HG03095 (cell line): ENCODE measurements at regions not wholly inside any gene's neighbourhood (a gene's known extent, or its start where the extent isn't known, plus 50 kb on each side); places are given as distances from the start of the nearest gene placed in this dataset.

ENCODE experiments used
- ATAC-seq: cut with Tn5 transposase; IDR thresholded peaks from one replicate; pipeline ENCODE4 v1.9.1; 2021; ENCODE audit warnings: moderate library complexity; ENCODE audit not compliant: unreplicated experiment

DNA sequence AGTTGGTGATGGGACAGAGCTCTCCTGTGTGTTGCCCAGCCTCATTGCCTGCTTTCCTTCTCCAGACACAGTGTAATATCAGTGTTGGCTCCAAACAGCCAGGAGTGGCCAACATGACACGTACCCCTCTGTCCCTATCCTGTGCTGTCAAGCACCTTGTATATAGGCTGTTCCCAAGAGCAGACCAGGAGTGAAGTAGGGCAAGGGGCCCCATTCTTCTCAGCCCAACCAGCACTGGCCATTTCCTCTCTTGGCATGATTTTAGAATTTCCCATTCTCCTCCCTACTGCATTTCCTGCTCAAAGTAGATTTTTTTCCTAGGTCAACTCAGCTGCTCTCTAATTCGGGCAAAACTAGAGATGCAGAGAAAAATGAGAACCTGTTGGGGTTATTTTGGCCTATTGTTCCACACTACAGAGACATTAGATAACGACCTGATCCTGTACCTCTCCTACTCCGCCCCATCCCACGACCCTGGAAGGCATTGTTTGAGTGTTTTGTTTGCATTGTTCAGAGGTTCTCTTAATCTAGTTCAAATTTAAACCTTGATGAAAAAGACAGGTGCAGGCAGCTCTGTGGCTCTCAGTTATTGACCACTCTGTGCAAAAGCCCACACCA lies 95.6 kb downstream of the RASSF10 start:
- ATAC-seq: no peak

DNA sequence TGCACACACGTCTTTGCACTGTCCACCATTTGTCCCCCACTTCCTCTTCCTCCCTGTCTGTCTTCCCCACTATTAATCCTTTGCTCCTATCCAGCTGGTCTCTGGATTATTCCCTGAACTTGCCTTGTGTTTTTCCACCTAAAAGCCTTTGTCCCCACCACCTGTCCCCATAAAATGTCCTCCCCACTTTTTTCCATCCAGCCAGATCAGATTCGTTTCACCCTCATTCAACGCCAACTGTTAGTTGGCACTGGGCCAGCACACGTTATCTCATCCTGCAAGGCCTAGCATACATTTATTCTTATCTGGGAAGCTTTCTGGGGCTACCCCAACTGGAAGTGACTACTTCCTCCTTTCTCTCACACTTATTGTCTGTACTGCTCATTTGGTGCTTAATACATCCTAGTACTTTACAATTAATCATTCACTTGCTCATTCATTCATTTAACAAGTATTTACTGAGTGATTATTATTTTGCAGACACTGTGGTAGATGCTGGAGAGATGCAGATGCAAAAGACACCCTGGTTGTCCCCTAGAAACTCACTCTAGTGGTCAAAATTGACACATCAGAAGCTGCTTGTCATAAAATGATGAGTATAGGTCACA lies 96.2 kb downstream of the RASSF10 start:
- peak; percentile 55 for ATAC-seq

DNA sequence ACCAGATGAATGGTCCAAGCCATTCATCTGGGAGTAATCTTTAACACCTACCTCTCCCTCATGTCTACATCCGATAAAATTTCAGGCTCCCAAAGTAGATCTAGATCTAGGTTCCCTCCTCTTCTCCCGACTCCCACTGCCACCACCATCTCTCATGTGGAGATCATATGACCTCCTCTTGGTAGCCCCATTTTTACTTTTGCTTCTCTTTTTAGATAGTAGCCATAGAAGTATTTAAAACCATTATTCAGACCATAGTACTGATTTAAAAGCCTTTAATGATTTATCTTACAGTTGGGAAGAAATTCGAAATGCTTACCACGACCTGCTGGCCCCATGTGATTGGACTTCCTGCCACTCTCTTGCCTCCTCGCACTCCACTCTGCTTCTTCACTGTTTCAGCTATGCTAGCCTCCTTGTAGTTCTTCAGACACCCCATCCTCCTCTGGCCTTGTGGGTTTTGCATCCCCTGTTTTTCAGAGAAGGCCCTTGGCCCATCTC lies 98.5 kb downstream of the RASSF10 start:
- no peak for ATAC-seq

DNA sequence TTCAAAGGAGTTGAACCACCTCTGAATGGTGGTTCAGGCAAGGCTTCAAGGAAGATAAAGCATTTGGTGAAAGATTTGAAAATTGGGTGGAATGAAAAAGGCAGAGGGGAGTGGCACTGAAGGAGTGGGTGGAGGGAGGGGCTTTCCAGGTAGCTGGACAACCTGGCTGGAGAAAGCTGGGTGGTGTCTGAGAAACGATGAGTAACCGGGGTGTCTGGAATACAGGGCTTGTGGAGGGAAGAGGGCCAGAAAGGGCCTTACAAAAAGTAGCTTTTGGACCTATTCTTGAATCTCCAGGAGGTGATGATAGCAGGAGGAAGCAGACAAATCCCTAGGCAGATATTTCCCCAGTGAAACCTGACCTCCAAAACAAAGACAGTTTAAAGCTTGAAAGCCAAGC lies 99.3 kb downstream of the RASSF10 start:
- ATAC-seq: no peak

DNA sequence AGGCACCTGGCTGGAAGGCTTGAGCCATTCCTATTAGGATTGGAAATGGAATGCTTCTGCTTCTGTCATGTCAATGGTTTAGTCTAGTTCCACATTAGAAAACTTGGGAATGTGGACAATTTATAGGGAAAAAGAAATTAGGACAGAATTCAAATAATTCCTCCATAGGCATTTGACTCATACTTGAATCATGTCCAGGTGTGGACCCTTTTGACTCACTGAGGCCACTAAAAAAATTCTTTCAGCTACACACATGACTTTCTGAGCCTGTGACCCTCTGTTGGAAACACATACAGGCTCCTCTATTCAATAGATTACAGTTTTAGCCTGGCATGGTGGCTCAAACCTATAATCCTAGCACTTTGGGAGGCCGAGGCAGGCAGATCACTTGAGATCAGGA lies 100.5 kb downstream of the RASSF10 start:
- ATAC-seq: no peak

DNA sequence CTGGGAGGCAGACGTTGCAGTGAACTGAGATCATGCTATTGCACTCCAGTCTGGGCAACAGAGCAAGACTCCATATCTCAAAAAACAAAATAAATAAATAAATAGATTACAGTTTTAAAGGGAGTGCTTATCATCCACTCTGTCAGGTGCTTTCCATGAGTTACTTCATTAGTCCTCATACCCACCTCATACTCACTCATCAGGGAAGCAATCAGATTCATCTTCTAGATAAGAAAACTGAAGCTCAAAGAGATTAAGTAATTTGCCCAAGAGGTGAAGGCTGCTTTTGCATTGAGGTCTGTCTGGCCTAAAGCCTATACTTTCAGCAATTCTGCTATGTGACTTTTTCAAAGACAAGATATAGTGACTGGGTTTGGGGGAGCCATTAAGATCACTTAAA lies 101.0 kb downstream of the RASSF10 start:
- no peak for ATAC-seq

DNA sequence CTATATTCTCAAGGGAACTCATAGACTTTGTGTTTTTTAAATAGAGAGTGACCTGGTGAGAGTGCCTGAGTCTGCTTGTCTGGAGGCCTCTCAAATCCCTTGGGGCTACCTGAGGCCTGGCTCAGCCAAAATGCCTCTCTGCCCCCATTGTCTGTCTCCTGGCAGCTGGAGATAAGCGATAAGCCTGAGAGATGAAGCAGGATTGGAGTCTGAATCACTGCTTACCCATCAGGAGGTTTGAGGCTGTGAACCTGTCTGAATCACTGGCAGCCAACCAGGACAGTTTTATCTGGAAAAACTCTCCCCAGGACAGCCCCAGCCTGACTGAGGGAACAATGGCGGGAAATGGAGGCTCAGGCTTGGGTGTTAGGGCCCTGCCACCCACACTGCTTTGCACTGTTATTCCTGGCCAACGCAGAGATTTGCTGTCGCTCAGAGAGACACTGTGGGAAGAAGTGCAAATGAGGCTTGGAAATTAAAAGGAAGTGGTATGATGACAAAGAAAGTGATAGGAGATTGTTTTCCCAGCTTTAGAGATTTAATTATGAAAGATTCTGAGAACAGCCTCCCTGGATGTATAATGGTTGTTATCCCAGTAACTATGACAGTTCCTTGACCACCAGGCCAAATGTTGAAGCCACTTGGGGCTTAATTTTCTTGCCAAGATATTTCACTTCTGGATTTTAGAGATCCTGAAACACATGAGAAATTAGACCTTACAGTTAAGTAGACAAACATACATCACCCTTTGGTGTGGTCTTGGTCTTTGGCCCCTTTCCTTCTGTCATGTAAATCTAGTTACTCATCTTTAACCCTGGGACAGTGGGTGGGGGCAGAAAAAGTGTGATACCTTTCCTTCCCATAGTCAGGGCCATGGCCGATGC lies 102.1 kb downstream of the RASSF10 start:
- no peak for ATAC-seq

DNA sequence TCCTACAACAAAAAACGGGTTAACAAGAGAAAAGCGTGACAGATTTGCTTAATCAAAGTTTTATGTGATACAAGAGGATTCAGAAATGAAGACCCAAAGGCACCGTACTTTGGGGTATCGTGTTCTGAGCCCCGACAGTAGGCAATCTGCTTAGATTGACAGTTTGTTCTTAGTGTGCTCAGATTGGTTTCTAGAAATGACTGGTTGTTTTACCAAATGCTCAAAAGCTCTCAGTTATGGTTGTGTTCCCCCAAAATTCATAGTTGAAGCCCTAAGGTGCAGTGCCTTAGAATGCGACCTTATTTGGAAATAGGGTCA lies 102.7 kb downstream of the RASSF10 start:
- no peak for ATAC-seq

DNA sequence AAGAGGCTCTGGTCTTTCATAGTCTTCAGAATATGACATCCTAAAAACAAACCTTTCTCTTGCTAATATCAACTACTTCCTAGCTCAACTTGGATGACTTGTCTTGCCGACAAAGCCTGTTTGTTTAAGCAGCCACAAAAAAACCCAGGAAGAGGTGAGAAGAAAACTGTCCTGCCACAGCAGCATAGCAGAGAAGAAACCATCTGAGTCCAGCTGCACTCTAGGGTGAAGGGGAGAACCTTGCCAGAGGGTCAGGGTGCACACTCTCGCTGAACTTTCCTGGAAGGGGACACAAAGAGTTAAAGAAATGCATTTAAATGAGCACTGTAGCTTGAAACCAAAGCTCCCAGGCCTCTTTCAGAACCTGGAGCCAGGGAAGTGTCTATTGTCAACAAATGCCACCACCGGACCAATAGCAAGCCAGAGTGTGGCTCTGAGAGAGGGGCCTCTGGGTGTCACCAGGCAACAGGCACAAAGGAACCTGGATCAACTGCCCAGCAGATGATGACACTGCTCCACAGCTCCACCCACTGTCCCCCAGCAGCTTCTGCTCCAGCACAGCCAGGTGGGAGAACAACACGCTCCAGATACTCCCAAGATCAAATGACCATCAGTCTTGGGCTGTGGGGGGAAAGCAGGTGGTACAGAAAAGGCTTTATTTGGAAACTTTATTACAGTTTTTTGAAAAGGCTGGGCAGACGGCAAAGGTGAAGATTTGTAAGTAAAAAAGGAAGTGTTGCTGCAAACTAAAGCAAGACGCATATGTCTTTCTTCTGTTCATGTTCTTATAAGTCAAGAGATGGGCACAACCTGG lies 105.7 kb downstream of the RASSF10 start:
- no peak for ATAC-seq

DNA sequence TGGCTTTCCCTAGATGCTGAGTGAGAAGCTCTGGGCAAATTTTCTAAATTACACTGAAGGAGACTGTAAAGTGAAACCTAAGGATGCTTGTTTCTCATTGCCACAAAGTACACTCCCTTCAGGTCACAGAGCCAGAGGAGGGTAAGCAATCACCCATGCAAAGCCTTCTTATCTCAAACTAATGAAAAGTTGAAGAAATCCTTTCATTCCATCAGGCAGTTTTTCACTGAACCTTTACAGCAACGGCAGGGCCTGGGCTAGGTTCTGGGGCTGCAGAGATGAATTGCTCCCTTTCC lies 106.2 kb downstream of the RASSF10 start:
- no peak for ATAC-seq

DNA sequence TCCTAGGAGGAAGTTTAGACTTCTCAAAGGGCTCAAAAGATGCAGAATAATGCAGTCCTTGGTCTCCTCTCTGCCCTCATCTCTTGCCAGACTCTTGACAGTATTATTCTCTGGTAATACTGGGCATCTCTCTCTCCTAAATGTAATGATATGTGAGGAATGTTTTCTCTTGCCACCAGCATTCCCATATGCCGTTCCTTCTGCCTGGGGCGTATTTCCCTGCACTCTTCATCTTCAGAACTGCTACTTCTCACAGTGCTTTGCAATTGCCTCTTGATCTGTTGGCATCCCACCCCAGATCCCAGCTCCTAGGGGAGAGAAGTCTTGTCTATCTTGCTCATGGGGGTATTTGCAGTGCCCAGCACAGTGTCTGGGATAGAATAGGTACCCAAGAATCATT lies 107.4 kb downstream of the RASSF10 start:
- ATAC-seq: no peak

DNA sequence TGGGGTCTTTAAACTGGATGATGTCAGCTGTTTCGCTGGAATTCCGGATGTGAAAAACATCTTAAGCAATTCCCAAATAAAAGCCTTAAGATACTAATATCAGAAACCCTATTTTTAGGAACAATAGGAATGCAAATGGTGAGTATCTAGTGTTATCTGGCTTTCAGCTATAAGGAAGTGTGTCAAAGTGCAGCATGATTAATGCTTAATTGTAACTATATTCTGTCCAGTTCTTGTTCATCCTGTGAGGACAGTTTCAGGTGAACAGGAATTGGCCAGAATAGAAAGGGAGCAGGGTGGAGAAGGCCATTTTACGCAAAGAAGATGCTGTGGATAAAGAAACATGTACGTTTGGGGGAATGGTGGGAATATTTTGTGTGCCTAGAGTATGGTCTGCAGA lies 108.2 kb downstream of the RASSF10 start:
- ATAC-seq: no peak

DNA sequence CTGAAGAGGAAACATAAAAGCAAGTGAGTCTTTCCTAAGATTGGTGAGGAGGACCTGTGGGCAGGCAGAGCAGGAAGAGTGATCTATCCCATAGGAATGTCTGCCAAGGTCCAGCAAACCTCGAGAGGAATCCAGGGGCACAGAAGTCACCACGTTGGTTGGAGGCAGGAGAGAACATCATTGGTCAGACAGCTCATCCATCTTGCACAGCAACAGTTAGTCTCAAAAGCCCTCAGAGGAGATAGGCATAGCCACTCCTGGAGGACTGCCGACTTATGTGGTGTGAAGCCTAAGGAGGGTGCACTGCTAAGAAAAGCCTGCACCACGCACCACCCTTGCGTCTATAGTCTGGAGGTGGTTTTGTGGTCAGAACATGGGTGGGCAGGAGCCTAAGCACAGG lies 109.1 kb downstream of the RASSF10 start:
- no peak for ATAC-seq

DNA sequence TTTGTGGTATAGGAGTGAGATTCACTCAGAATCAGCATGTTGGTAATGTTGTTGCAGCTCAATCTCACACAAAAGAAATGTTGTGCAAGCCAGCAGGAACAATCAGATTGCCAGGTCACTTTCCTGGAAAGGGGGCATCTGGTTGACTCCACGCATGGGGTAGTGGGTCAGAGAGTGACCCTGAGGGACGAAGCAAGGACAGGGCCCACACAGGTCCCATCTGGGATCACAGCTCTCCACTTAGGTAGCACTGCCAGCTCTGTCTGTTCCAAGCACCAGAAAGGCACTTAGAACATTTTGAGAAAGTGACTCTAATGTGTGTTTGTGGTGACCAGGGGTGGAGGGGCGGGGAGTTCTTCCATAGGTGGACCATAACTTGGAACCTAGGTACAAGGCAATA lies 109.5 kb downstream of the RASSF10 start:
- no peak for ATAC-seq

DNA sequence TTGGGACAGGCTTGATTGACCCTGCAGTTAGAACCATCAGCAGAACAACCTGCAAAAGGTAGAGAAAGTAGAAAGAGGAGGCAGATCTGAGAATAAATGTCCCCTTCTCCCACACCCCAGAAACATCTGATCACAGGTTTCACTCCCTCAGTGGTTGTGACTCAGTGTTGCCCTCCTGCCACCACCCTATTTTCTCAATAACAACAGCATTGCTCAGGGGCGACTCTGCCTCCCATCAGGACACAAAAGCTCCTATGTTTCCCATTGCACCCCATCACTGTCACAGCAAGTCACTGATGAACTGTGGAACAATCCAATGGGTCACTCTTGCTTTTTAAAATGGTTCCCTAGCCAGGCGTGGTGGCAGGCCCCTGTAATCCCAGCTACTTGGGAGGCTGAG lies 110.2 kb downstream of the RASSF10 start:
- ATAC-seq: no peak

DNA sequence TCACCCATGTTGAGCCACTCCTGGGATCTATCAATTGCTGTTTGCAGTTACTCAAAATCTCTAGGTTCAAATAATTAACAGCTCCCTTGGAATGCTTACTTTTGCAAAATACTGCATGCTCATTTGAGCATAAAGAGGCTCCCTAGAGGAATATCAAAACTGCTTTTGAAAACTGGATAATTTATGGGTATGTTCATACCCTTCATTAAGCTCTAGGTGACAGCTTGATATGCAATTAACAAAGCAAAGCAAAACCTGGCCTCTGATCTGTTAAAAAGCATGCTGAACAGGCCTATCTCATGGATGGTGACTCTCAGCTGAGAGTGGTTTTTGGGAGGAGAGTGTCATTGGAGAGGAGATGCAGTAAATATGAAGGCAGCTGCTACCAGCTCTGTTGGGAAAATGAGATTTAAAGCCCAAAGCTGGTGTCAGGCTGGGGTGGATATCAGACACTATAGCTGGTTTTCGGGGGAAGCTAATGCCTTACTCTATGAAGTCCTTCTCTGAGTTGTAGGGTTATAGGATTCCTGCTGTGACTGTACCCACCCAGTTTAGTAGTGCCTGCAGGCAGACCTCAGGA lies 110.9 kb downstream of the RASSF10 start:
- no peak for ATAC-seq

DNA sequence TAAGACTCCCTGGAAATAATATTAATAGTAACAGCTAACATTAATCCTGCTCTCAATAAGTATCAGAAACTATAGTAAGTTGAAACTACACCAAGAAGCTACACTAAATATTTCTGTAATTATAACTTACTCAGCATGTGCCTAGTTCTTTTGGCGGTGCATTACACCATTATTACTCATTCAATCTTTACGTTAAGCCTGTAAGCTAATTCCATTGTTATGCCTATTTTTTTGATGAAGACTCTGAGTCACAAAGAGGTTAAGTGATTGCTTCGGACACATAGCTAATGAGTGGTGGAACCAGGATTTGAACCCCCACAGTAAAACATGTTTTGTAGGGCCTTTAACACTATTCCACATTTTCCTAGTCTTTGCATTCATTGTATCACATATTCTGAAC lies 111.6 kb downstream of the RASSF10 start:
- ATAC-seq: no peak

DNA sequence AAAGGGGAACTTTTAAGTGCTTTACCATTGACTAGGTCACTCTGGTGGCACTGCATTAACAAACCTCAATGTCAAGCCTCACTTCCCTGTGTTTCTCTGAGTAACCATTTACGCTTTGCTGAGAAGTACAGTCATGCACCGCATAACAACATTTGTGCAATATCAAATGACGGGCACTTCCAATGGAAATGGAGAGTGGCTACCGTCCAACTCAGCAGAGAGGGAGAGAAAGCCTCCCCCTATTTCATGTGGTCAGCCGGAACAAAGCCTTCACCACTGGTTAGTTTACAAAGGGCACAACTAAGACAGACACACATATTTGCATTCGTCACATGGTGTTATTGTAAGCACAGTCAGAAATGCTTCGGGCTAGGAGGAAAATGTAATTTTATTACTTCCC lies 117.3 kb downstream of the RASSF10 start:
- no peak for ATAC-seq

DNA sequence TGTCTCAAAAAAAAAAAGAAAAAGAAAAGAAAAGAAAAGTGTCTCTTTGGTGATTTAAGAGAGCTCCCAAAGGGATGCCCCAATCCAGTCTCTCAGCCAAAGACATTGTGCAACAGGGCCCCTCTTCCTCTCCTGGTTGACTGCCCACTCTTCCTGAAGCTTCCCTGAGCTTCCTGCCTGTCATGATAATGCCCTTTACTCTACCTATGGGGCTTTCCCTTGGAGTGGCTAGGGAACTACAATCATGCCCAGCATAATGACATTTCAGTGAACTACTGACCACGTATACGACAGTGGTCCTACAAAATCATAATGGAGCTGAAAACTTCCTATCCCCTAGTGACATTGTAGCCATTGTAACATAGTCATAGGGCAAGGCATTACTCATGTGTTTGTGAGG lies 118.0 kb downstream of the RASSF10 start:
- ATAC-seq: no peak

DNA sequence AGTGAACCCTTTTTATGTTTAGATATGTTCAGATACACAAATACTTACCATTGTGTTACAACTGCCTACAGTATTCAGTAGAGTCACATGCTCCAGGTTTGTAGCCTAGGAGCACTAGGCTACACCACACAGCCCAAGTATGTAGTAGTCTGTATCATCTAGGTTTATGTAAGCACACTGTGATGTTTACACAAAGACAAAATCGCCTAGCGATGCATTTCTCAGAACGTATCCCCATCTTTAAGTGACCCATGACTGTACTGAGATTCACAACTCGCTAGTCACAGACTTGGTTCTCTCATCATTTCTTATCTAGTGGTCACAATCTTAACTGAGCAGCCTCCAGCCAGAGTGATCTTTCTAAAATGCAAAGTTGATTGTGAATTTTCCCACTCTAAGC lies 119.2 kb downstream of the RASSF10 start:
- ATAC-seq: no peak

DNA sequence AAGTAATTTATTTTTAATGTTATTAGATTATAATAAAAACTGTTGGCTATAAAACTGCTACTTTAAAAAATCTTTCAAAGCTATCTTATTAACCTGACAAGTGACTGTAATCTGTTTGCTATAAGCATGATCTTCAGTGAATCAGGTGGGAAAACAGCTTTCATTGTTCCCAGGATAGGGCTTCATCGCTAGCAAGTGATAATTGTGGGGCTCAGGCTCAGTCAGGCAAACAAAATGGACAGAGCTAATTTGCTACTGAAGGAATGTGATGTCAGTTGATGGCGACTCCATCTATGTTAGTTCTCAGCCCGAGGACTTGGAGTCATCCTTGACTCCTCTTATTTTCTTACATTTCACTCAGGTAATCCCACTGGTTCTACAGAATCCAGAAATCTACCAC lies 125.0 kb downstream of the RASSF10 start:
- ATAC-seq: no peak
